WTC11 (cell line): ENCODE measurements at regions not wholly inside any gene's neighbourhood (a gene's known extent, or its start where the extent isn't known, plus 50 kb on each side); places are given as distances from the start of the nearest gene placed in this dataset.

Experiments used
- ATAC-seq: fragments of 200-7000 bp; cut with Tn5 transposase; 2 replicates; pipeline ENCODE4 v1.10.0; 2021; ENCODE audit warnings: mild to moderate bottlenecking, moderate library complexity
- CTCF ChIA-PET: fragments of 300-600 bp; sonication (Branson Sonifier 250); formaldehyde crosslinking; loops from one replicate; lab custom pipeline; 2021; ENCODE audit warnings: antibody characterized with exemption; lab: Charles Lee
- POLR2A ChIA-PET: fragments of 350-600 bp; sonication (Branson Sonifier 250); formaldehyde crosslinking; loops from one replicate; lab custom pipeline; 2021; ENCODE audit warnings: antibody characterized with exemption; lab: Charles Lee
- DNase-seq: peaks from one replicate; pipeline ENCODE4 v3.0.0; 2021; ENCODE audit warnings: low spot score
- H3K27ac Mint-ChIP-seq: 2 replicates; pipeline ENCODE4 v1.8.0; 2021; ENCODE audit warnings: mixed read lengths
- H3K27me3 Mint-ChIP-seq: 2 replicates; pipeline ENCODE4 v1.8.0; 2021; ENCODE audit warnings: low read depth, mild to moderate bottlenecking, moderate library complexity, mixed read lengths
- H3K36me3 Mint-ChIP-seq: 2 replicates; pipeline ENCODE4 v1.8.0; 2021; ENCODE audit warnings: mixed read lengths
- H3K4me1 Mint-ChIP-seq: 2 replicates; pipeline ENCODE4 v1.8.0; 2022; ENCODE audit warnings: mixed read lengths
- H3K4me3 Mint-ChIP-seq: 2 replicates; pipeline ENCODE4 v1.8.0; 2021; ENCODE audit warnings: mild to moderate bottlenecking, moderate library complexity, mixed read lengths
- H3K9me3 Mint-ChIP-seq: 2 replicates; pipeline ENCODE4 v1.8.0; 2021; ENCODE audit warnings: mixed read lengths
- CBFB ChIP-seq: sonication (generic); formaldehyde crosslinking; IDR thresholded peaks from 2 replicates; pipeline ENCODE4 v1.8.1; 2022; ENCODE audit warnings: mild to moderate bottlenecking, low read depth, missing genetic modification reagents
- GRHL2 ChIP-seq: fragments of 250-450 bp; sonication (Bioruptor Pico); IDR thresholded peaks from 2 replicates; pipeline ENCODE4 v1.8.0; 2022; ENCODE audit warnings: mild to moderate bottlenecking, moderate library complexity; ENCODE audit not compliant: insufficient replicate concordance, severe bottlenecking
- KAT7 ChIP-seq: sonication (generic); formaldehyde crosslinking; IDR thresholded peaks from 2 replicates; pipeline ENCODE4 v1.8.1; 2023; ENCODE audit warnings: missing genetic modification reagents, mild to moderate bottlenecking, borderline replicate concordance
- NFE2L1 ChIP-seq: sonication (generic); formaldehyde crosslinking; IDR thresholded peaks from 2 replicates; pipeline ENCODE4 v1.8.1; 2023; ENCODE audit warnings: missing genetic modification reagents
- RELA ChIP-seq: sonication (generic); formaldehyde crosslinking; IDR thresholded peaks from 2 replicates; pipeline ENCODE4 v1.8.1; 2022; ENCODE audit warnings: missing genetic modification reagents, mild to moderate bottlenecking, borderline replicate concordance
- SP1 ChIP-seq: sonication (generic); formaldehyde crosslinking; conservative IDR thresholded peaks from 2 replicates; pipeline ENCODE4 v1.8.1; 2022; ENCODE audit warnings: missing genetic modification reagents
- TEAD1 ChIP-seq: sonication (generic); formaldehyde crosslinking; IDR thresholded peaks from 2 replicates; pipeline ENCODE4 v1.8.0; 2022; ENCODE audit warnings: mild to moderate bottlenecking, missing genetic modification reagents
- ZNF219 ChIP-seq: sonication (generic); formaldehyde crosslinking; IDR thresholded peaks from 2 replicates; pipeline ENCODE4 v1.8.0; 2023; ENCODE audit warnings: missing genetic modification reagents, mild to moderate bottlenecking, borderline replicate concordance
- ZNF263 ChIP-seq: sonication (generic); formaldehyde crosslinking; IDR thresholded peaks from 2 replicates; pipeline ENCODE4 v1.8.1; 2022; ENCODE audit warnings: low read depth, mild to moderate bottlenecking, moderate library complexity, missing genetic modification reagents
- TF ChIP-seq, protein P1 (sequence below): sonication (generic); formaldehyde crosslinking; IDR thresholded peaks from 2 replicates; pipeline ENCODE4 v1.8.0; 2022; ENCODE audit warnings: mild to moderate bottlenecking, missing genetic modification reagents
- TF ChIP-seq, protein P2 (sequence below): fragments of 250-450 bp; sonication (Bioruptor Pico); IDR thresholded peaks from 2 replicates; pipeline ENCODE4 v1.9.0; 2021; ENCODE audit warnings: mild to moderate bottlenecking, borderline replicate concordance
- TF ChIP-seq, protein P3 (sequence below): fragments of 250-450 bp; sonication (Bioruptor Pico); IDR thresholded peaks from 2 replicates; pipeline ENCODE4 v1.9.0; 2021; ENCODE audit warnings: mild to moderate bottlenecking
- TF ChIP-seq, protein P4 (sequence below): sonication (generic); formaldehyde crosslinking; IDR thresholded peaks from 2 replicates; pipeline ENCODE4 v1.8.1; 2023; ENCODE audit warnings: mild to moderate bottlenecking, missing genetic modification reagents
- TF ChIP-seq, protein P5 (sequence below): sonication (generic); formaldehyde crosslinking; IDR thresholded peaks from 2 replicates; pipeline ENCODE4 v1.8.1; 2023; ENCODE audit warnings: mild to moderate bottlenecking, missing genetic modification reagents
- TF ChIP-seq, protein P6 (sequence below): sonication (generic); formaldehyde crosslinking; IDR thresholded peaks from 2 replicates; pipeline ENCODE4 v1.8.1; 2022; ENCODE audit warnings: low read depth, missing genetic modification reagents, borderline replicate concordance
- TF ChIP-seq, protein P7 (sequence below): fragments of 250-450 bp; sonication (Bioruptor Pico); IDR thresholded peaks from 2 replicates; pipeline ENCODE4 v1.9.0; 2021; ENCODE audit warnings: moderate library complexity, mild to moderate bottlenecking, inconsistent platforms, borderline replicate concordance
- TF ChIP-seq, protein P8 (sequence below): sonication (generic); formaldehyde crosslinking; IDR thresholded peaks from 2 replicates; pipeline ENCODE4 v1.8.1; 2022; ENCODE audit warnings: mild to moderate bottlenecking, missing genetic modification reagents, moderate library complexity, borderline replicate concordance

DNA sequence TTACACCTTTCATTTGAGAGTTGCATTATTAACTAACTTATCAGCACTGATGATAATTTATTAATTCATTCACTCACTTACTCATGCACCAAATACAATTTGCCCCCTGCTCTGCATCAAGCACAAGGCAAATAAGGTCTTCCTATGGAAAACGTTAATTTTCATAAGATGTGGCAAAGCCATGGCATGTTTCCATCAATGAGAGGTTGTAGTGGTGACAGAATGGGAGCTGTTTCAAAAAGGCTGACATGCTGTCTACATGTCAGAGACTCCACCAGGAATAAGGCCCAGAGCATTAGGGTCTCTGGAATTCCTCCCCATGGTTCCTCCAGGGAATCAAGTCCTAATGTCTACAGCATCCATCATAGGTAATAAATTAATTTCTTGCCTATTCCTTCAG, 978.8 kb downstream of the TMEM182 start (continued):
- TF ChIP-seq, protein P1, sequence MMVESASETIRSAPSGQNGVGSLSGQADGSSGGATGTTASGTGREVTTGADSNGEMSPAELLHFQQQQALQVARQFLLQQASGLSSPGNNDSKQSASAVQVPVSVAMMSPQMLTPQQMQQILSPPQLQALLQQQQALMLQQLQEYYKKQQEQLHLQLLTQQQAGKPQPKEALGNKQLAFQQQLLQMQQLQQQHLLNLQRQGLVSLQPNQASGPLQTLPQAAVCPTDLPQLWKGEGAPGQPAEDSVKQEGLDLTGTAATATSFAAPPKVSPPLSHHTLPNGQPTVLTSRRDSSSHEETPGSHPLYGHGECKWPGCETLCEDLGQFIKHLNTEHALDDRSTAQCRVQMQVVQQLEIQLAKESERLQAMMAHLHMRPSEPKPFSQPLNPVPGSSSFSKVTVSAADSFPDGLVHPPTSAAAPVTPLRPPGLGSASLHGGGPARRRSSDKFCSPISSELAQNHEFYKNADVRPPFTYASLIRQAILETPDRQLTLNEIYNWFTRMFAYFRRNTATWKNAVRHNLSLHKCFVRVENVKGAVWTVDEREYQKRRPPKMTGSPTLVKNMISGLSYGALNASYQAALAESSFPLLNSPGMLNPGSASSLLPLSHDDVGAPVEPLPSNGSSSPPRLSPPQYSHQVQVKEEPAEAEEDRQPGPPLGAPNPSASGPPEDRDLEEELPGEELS: no peak
- TF ChIP-seq, protein P2, sequence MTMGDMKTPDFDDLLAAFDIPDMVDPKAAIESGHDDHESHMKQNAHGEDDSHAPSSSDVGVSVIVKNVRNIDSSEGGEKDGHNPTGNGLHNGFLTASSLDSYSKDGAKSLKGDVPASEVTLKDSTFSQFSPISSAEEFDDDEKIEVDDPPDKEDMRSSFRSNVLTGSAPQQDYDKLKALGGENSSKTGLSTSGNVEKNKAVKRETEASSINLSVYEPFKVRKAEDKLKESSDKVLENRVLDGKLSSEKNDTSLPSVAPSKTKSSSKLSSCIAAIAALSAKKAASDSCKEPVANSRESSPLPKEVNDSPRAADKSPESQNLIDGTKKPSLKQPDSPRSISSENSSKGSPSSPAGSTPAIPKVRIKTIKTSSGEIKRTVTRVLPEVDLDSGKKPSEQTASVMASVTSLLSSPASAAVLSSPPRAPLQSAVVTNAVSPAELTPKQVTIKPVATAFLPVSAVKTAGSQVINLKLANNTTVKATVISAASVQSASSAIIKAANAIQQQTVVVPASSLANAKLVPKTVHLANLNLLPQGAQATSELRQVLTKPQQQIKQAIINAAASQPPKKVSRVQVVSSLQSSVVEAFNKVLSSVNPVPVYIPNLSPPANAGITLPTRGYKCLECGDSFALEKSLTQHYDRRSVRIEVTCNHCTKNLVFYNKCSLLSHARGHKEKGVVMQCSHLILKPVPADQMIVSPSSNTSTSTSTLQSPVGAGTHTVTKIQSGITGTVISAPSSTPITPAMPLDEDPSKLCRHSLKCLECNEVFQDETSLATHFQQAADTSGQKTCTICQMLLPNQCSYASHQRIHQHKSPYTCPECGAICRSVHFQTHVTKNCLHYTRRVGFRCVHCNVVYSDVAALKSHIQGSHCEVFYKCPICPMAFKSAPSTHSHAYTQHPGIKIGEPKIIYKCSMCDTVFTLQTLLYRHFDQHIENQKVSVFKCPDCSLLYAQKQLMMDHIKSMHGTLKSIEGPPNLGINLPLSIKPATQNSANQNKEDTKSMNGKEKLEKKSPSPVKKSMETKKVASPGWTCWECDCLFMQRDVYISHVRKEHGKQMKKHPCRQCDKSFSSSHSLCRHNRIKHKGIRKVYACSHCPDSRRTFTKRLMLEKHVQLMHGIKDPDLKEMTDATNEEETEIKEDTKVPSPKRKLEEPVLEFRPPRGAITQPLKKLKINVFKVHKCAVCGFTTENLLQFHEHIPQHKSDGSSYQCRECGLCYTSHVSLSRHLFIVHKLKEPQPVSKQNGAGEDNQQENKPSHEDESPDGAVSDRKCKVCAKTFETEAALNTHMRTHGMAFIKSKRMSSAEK (CRISPR knock-in tag): no peak
- TF ChIP-seq, protein P3, sequence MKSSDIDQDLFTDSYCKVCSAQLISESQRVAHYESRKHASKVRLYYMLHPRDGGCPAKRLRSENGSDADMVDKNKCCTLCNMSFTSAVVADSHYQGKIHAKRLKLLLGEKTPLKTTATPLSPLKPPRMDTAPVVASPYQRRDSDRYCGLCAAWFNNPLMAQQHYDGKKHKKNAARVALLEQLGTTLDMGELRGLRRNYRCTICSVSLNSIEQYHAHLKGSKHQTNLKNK (CRISPR knock-in tag): no peak
- TF ChIP-seq, protein P4, sequence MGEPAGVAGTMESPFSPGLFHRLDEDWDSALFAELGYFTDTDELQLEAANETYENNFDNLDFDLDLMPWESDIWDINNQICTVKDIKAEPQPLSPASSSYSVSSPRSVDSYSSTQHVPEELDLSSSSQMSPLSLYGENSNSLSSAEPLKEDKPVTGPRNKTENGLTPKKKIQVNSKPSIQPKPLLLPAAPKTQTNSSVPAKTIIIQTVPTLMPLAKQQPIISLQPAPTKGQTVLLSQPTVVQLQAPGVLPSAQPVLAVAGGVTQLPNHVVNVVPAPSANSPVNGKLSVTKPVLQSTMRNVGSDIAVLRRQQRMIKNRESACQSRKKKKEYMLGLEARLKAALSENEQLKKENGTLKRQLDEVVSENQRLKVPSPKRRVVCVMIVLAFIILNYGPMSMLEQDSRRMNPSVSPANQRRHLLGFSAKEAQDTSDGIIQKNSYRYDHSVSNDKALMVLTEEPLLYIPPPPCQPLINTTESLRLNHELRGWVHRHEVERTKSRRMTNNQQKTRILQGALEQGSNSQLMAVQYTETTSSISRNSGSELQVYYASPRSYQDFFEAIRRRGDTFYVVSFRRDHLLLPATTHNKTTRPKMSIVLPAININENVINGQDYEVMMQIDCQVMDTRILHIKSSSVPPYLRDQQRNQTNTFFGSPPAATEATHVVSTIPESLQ: no peak
- TF ChIP-seq ZNF219 (CRISPR knock-in tag): no peak

DNA sequence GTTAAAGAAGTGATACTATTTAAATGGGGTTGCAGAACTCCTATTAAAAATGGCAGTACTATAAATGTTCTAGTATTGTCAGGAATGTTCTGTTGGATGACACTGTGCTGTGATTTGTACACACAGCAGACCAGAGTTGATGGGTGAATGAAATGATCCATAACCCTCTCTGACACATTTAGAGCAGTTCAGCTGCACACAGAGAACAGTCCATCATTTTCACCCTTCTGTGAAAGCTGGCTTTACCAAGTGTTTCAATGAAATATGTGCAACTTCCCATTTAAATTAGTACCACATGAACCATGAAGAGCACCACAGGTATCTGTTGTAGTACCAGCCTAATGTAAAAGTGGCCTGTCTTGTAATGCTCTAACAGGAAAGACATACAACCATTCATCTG, 981.4 kb downstream of the TMEM182 start:
- H3K27me3 Mint-ChIP-seq: no peaks in the 10 kb centered on the region
- no peak overlapping the region for H3K27ac Mint-ChIP-seq
- ATAC-seq: no peak
- peaks cover 16% of the 10 kb centered on the region for H3K4me1 Mint-ChIP-seq
- no peak for DNase-seq
- no peaks in the 10 kb centered on the region for H3K36me3 Mint-ChIP-seq
- no peak overlapping the region for H3K4me3 Mint-ChIP-seq
- no peaks in the 10 kb centered on the region for H3K9me3 Mint-ChIP-seq
- POLR2A ChIA-PET: no interaction called here
- CTCF ChIA-PET: no interaction called here
- TF ChIP-seq, protein P2 (CRISPR knock-in tag): no peak
- TF ChIP-seq, protein P5, sequence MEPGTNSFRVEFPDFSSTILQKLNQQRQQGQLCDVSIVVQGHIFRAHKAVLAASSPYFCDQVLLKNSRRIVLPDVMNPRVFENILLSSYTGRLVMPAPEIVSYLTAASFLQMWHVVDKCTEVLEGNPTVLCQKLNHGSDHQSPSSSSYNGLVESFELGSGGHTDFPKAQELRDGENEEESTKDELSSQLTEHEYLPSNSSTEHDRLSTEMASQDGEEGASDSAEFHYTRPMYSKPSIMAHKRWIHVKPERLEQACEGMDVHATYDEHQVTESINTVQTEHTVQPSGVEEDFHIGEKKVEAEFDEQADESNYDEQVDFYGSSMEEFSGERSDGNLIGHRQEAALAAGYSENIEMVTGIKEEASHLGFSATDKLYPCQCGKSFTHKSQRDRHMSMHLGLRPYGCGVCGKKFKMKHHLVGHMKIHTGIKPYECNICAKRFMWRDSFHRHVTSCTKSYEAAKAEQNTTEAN: no peak
- TF ChIP-seq ZNF219 (CRISPR knock-in tag) (no peak), KAT7 (CRISPR knock-in tag) (no peak), RELA (no peak), ZNF263 (no peak), GRHL2 (no peak), SP1 (CRISPR knock-in tag) (no peak), CBFB (CRISPR knock-in tag) (no peak), TEAD1 (CRISPR knock-in tag) (no peak), NFE2L1 (no peak)
- TF ChIP-seq, protein P6, sequence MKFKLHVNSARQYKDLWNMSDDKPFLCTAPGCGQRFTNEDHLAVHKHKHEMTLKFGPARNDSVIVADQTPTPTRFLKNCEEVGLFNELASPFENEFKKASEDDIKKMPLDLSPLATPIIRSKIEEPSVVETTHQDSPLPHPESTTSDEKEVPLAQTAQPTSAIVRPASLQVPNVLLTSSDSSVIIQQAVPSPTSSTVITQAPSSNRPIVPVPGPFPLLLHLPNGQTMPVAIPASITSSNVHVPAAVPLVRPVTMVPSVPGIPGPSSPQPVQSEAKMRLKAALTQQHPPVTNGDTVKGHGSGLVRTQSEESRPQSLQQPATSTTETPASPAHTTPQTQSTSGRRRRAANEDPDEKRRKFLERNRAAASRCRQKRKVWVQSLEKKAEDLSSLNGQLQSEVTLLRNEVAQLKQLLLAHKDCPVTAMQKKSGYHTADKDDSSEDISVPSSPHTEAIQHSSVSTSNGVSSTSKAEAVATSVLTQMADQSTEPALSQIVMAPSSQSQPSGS: no peak
- TF ChIP-seq, protein P7, sequence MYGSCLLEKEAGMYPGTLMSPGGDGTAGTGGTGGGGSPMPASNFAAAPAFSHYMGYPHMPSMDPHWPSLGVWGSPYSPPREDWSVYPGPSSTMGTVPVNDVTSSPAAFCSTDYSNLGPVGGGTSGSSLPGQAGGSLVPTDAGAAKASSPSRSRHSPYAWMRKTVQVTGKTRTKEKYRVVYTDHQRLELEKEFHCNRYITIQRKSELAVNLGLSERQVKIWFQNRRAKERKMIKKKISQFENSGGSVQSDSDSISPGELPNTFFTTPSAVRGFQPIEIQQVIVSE (CRISPR knock-in tag): no peak
- TF ChIP-seq, protein P8, sequence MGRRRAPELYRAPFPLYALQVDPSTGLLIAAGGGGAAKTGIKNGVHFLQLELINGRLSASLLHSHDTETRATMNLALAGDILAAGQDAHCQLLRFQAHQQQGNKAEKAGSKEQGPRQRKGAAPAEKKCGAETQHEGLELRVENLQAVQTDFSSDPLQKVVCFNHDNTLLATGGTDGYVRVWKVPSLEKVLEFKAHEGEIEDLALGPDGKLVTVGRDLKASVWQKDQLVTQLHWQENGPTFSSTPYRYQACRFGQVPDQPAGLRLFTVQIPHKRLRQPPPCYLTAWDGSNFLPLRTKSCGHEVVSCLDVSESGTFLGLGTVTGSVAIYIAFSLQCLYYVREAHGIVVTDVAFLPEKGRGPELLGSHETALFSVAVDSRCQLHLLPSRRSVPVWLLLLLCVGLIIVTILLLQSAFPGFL (CRISPR knock-in tag): no peak
